H9 (cell line): ENCODE measurements at regions not wholly inside any gene's neighbourhood (a gene's known extent, or its start where the extent isn't known, plus 50 kb on each side); places are given as distances from the start of the nearest gene placed in this dataset.

Experiments
- DNase-seq: peaks from one replicate; pipeline ENCODE4 v3.0.0-alpha.2; 2017
- H2AFZ ChIP-seq: one replicate; pipeline ENCODE4 v1.6.1; 2013; ENCODE audit warnings: mild to moderate bottlenecking, low read length, control low read depth, moderate library complexity
- H2AK5ac ChIP-seq: 2 replicates; pipeline ENCODE4 v1.6.1; 2013; ENCODE audit warnings: low read length, control low read depth, mixed read lengths; ENCODE audit not compliant: insufficient read length
- H2BK120ac ChIP-seq: one replicate; pipeline ENCODE4 v1.6.1; 2013; ENCODE audit warnings: low read depth, mild to moderate bottlenecking, low read length, control low read depth, inconsistent platforms; ENCODE audit not compliant: poor library complexity, severe bottlenecking
- H2BK12ac ChIP-seq: 2 replicates; pipeline ENCODE4 v1.6.1; 2013; ENCODE audit warnings: low read length, control low read depth, mixed read lengths, low read depth; ENCODE audit not compliant: insufficient read length
- H2BK15ac ChIP-seq: 2 replicates; pipeline ENCODE4 v1.6.1; 2013; ENCODE audit warnings: low read depth, low read length, control low read depth
- H2BK20ac ChIP-seq: one replicate; pipeline ENCODE4 v1.6.1; 2013; ENCODE audit warnings: low read depth, mild to moderate bottlenecking, low read length, control low read depth, inconsistent platforms; ENCODE audit not compliant: poor library complexity, severe bottlenecking
- H2BK5ac ChIP-seq: 2 replicates; pipeline ENCODE4 v1.6.1; 2013; ENCODE audit warnings: low read length, control low read depth, mixed read lengths; ENCODE audit not compliant: insufficient read length
- H3K14ac ChIP-seq: 2 replicates; pipeline ENCODE4 v1.6.1; 2013; ENCODE audit warnings: low read length, control low read depth; ENCODE audit not compliant: insufficient read depth
- H3K18ac ChIP-seq: 2 replicates; pipeline ENCODE4 v1.6.1; 2013; ENCODE audit warnings: low read depth, mild to moderate bottlenecking, mixed read lengths, low read length, control low read depth; ENCODE audit not compliant: insufficient read length
- H3K23ac ChIP-seq: 2 replicates; pipeline ENCODE4 v1.6.1; 2013; ENCODE audit warnings: low read length, control low read depth, mixed read lengths, low read depth; ENCODE audit not compliant: insufficient read length
- H3K23me2 ChIP-seq: 2 replicates; pipeline ENCODE4 v1.6.1; 2013; ENCODE audit warnings: low read depth, mild to moderate bottlenecking, mixed read lengths, low read length, control low read depth; ENCODE audit not compliant: insufficient read length, poor library complexity, severe bottlenecking
- H3K27ac ChIP-seq: 2 replicates; pipeline ENCODE4 v1.5.1; 2013; ENCODE audit warnings: low read length, control low read depth, mixed read lengths, low read depth; ENCODE audit not compliant: insufficient read length
- H3K27me3 ChIP-seq: 2 replicates; pipeline ENCODE4 v1.6.1; 2013; ENCODE audit warnings: low read length, control low read depth, inconsistent platforms; ENCODE audit not compliant: insufficient read depth
- H3K4ac ChIP-seq: 2 replicates; pipeline ENCODE4 v1.6.1; 2013; ENCODE audit warnings: low read depth, mild to moderate bottlenecking, control low read depth, inconsistent platforms, low read length, moderate library complexity
- H3K4me1 ChIP-seq: 2 replicates; pipeline ENCODE4 v1.6.1; 2013; ENCODE audit warnings: low read length, control low read depth, inconsistent platforms; ENCODE audit not compliant: insufficient read depth
- H3K4me2 ChIP-seq: 2 replicates; pipeline ENCODE4 v1.6.1; 2013; ENCODE audit warnings: low read length, control low read depth, mixed read lengths; ENCODE audit not compliant: insufficient read length, insufficient read depth
- H3K56ac ChIP-seq: 2 replicates; pipeline ENCODE4 v1.6.1; 2013; ENCODE audit warnings: low read depth, mild to moderate bottlenecking, mixed read lengths, low read length, control low read depth; ENCODE audit not compliant: insufficient read length
- H3K79me1 ChIP-seq: 2 replicates; pipeline ENCODE4 v1.6.1; 2013; ENCODE audit warnings: low read depth, mild to moderate bottlenecking, moderate library complexity, low read length, control low read depth, inconsistent platforms; ENCODE audit not compliant: insufficient read depth, poor library complexity, severe bottlenecking
- H3K79me2 ChIP-seq: 2 replicates; pipeline ENCODE4 v1.6.1; 2013; ENCODE audit warnings: low read length, control low read depth, inconsistent platforms; ENCODE audit not compliant: insufficient read depth
- H3K9ac ChIP-seq: 2 replicates; pipeline ENCODE4 v1.6.1; 2013; ENCODE audit warnings: low read length, control low read depth, mixed read lengths; ENCODE audit not compliant: insufficient read length; ENCODE audit errors: extremely low read depth
- H3K9me3 ChIP-seq: one replicate; pipeline ENCODE4 v1.6.1; 2013; ENCODE audit warnings: low read depth, low read length, inconsistent platforms; ENCODE audit not compliant: control insufficient read depth
- H3T11ph ChIP-seq: one replicate; pipeline ENCODE4 v1.6.1; 2013; ENCODE audit warnings: mild to moderate bottlenecking, low read length, control low read depth, inconsistent platforms
- H4K20me1 ChIP-seq: one replicate; pipeline ENCODE4 v1.6.1; 2013; ENCODE audit not compliant: control insufficient read depth, insufficient read length, insufficient read depth
- H4K5ac ChIP-seq: 2 replicates; pipeline ENCODE4 v1.6.1; 2013; ENCODE audit warnings: low read depth, mild to moderate bottlenecking, mixed read lengths, low read length, control low read depth; ENCODE audit not compliant: insufficient read length
- H4K8ac ChIP-seq: replicated peaks from 2 replicates; pipeline ENCODE4 v1.6.1; 2013; ENCODE audit warnings: low read length, control low read depth, mixed read lengths, low read depth; ENCODE audit not compliant: insufficient read length
- H4K91ac ChIP-seq: 2 replicates; pipeline ENCODE4 v1.6.1; 2013; ENCODE audit warnings: low read depth, mild to moderate bottlenecking, moderate library complexity, mixed read lengths, low read length, control low read depth; ENCODE audit not compliant: insufficient read length
- H3K27ac Mint-ChIP-seq, 3 experiments: 2 replicates in 2 of 3; 3 replicates in 1 of 3; pipeline ENCODE4 v1.8.0; 2020 to 2021; ENCODE audit warnings: mixed read lengths in 3 of 3, mild to moderate bottlenecking in 1 of 3, moderate library complexity in 1 of 3
- H3K27me3 Mint-ChIP-seq: 2 replicates; pipeline ENCODE4 v1.8.0; 2021; ENCODE audit warnings: low read depth, mild to moderate bottlenecking, moderate library complexity, mixed read lengths
- H3K36me3 Mint-ChIP-seq, 3 experiments: 2 replicates in 2 of 3; 3 replicates in 1 of 3; pipeline ENCODE4 v1.8.0; 2020 to 2021; ENCODE audit warnings: low read depth in 3 of 3, mixed read lengths in 3 of 3; ENCODE audit not compliant: insufficient read depth in 1 of 3
- H3K4me1 Mint-ChIP-seq, 2 experiments: 2 replicates each; pipeline ENCODE4 v1.8.0; 2020; ENCODE audit warnings: mixed read lengths in 2 of 2
- H3K4me3 Mint-ChIP-seq, 2 experiments: 2 replicates in 1 of 2; 3 replicates in 1 of 2; pipeline ENCODE4 v1.8.0; 2020 to 2021; ENCODE audit warnings: mild to moderate bottlenecking in 2 of 2, mixed read lengths in 2 of 2, moderate library complexity in 1 of 2
- H3K9me3 Mint-ChIP-seq, 2 experiments: 2 replicates in 1 of 2; 3 replicates in 1 of 2; pipeline ENCODE4 v1.8.0; 2020; ENCODE audit warnings: mild to moderate bottlenecking in 2 of 2, mixed read lengths in 2 of 2, moderate library complexity in 1 of 2
- CTCF ChIP-seq: fragments of 200-600 bp; sonication (generic); conservative IDR thresholded peaks from 3 replicates; pipeline ENCODE4 v1.8.0; 2021; ENCODE audit warnings: antibody characterized with exemption, mild to moderate bottlenecking
- WGBS: extraction: QIAGEN DNeasy Blood & Tissue Kit; methylation state at CpG from one replicate; pipeline ENCODE4 v1.1.7; 2013; ENCODE audit warnings: missing lambda C conversion rate, low lambda C conversion rate, mixed read lengths; ENCODE audit not compliant: insufficient read length; ENCODE audit errors: extremely low coverage; 5-methylcytosine and 5-hydroxymethylcytosine counted together

GRCh38 chr15:77836906-77837648, 204.4 kb upstream of the LINGO1 start:
- no peaks in the 10 kb centered on the region for H3K9me3 ChIP-seq
- no peaks in the 10 kb centered on the region for H4K20me1 ChIP-seq
- H2BK120ac ChIP-seq = no peak overlapping the region
- H4K5ac ChIP-seq = no peak overlapping the region
- Mint-ChIP-seq H3K36me3 (no peaks in the 10 kb centered on the region), H3K4me1 (peaks cover 23 to 43% of the 10 kb centered on the region in 2 experiments), H3K9me3 (no peaks in the 10 kb centered on the region), H3K27me3 (peaks cover 6% of the 10 kb centered on the region), H3K4me3 (no peak overlapping the region; a peak in 1 of 5 replicates), H3K27ac (peak overlapping the region in 1 of 3 experiments; percentile 83; a peak in 1 of 7 replicates)
- no peak overlapping the region for H4K8ac ChIP-seq
- no peak overlapping the region for H2BK12ac ChIP-seq
- no peak overlapping the region for H3K23ac ChIP-seq
- no peaks in the 10 kb centered on the region for H3K23me2 ChIP-seq
- H3K4me1 ChIP-seq = no peaks in the 10 kb centered on the region; the same call in 1 of the 2 replicates
- no peaks in the 10 kb centered on the region for H3K79me1 ChIP-seq
- H2BK20ac ChIP-seq = no peak overlapping the region
- DNase-seq = peak; percentile 28
- no peaks in the 10 kb centered on the region for H3K27me3 ChIP-seq
- no peak overlapping the region for H2BK15ac ChIP-seq
- no peak overlapping the region for H2BK5ac ChIP-seq
- H2AK5ac ChIP-seq = no peak overlapping the region
- no peak overlapping the region for H4K91ac ChIP-seq
- H3K79me2 ChIP-seq = no peaks in the 10 kb centered on the region
- H3K27ac ChIP-seq = no peak overlapping the region
- no peak overlapping the region for H3K14ac ChIP-seq
- WGBS = no CpG with 5 or more reads among the region's 12 CpGs
- H2AFZ ChIP-seq = no peak overlapping the region
- TF ChIP-seq CTCF = no peak
- no peak overlapping the region for H3K56ac ChIP-seq
- H3T11ph ChIP-seq = no peak overlapping the region
- H3K9ac ChIP-seq = no peak overlapping the region
- no peak overlapping the region for H3K4me2 ChIP-seq
- H3K18ac ChIP-seq = no peak overlapping the region
- no peak overlapping the region for H3K4ac ChIP-seq
